ENCODE measurements at regions not wholly inside any gene's neighbourhood (a gene's known extent, or its start where the extent isn't known, plus 50 kb on each side); places are given as distances from the start of the nearest gene placed in this dataset.

GRCh38 chr13:21871919-21872318 is 201.0 kb downstream of the FGF9 start:
- TF ChIP-seq POLR2A (IDR thresholded peaks at IDR 0.05) (no peak), POLR2AphosphoS5 (IDR thresholded peaks at IDR 0.05) (no peak)
- TF ChIP-seq, protein P1, sequence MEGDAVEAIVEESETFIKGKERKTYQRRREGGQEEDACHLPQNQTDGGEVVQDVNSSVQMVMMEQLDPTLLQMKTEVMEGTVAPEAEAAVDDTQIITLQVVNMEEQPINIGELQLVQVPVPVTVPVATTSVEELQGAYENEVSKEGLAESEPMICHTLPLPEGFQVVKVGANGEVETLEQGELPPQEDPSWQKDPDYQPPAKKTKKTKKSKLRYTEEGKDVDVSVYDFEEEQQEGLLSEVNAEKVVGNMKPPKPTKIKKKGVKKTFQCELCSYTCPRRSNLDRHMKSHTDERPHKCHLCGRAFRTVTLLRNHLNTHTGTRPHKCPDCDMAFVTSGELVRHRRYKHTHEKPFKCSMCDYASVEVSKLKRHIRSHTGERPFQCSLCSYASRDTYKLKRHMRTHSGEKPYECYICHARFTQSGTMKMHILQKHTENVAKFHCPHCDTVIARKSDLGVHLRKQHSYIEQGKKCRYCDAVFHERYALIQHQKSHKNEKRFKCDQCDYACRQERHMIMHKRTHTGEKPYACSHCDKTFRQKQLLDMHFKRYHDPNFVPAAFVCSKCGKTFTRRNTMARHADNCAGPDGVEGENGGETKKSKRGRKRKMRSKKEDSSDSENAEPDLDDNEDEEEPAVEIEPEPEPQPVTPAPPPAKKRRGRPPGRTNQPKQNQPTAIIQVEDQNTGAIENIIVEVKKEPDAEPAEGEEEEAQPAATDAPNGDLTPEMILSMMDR (IDR thresholded peaks at IDR 0.05) = no peak
